ENCODE measurements at regions not wholly inside any gene's neighbourhood (a gene's known extent, or its start where the extent isn't known, plus 50 kb on each side); places are given as distances from the start of the nearest gene placed in this dataset.

- no peaks in the 10 kb centered on the region for H3K27me3 ChIP-seq (ENCODE audit: low read depth, low read length)
- H3K9me3 ChIP-seq (ENCODE audit: insufficient read depth, low read length): no peaks in the 10 kb centered on the region
- no peaks in the 10 kb centered on the region for H3K36me3 ChIP-seq (replicated peaks; ENCODE audit: low read depth, low read length)
- no peak overlapping the region for H3K9ac ChIP-seq (ENCODE audit: low read length)
- no peak overlapping the region for H3K4me3 ChIP-seq (ENCODE audit: low read length)
- H3K4me1 ChIP-seq (ENCODE audit: low read length): no peaks in the 10 kb centered on the region
- TF ChIP-seq EZH2phosphoT487 (IDR thresholded peaks at IDR 0.05; ENCODE audit: low read depth): no peak
- no peak for TF ChIP-seq CTCF (IDR thresholded peaks at IDR 0.05; ENCODE audit: low read depth, low read length)
- H3K79me2 ChIP-seq (ENCODE audit: low read length): no peaks in the 10 kb centered on the region
- H3K27ac ChIP-seq (ENCODE audit: low read length): no peak overlapping the region
- no peak overlapping the region for H3K4me2 ChIP-seq (ENCODE audit: low read length)
- H2AFZ ChIP-seq (ENCODE audit: low read depth, low read length): no peak overlapping the region
- H4K20me1 ChIP-seq (ENCODE audit: insufficient read depth, low read length): no peaks in the 10 kb centered on the region
These were observed 268.0 kb downstream of the ZSWIM6 start for GRCh38 chr5:61600123-61600444.

GRCh38 chr5:61600945-61601511 lies 269.0 kb downstream of the ZSWIM6 start:
- H3K9me3 ChIP-seq (ENCODE audit: insufficient read depth, low read length): no peaks in the 10 kb centered on the region
- H3K27me3 ChIP-seq (ENCODE audit: low read depth, low read length): no peaks in the 10 kb centered on the region
- H3K79me2 ChIP-seq (ENCODE audit: low read length): no peaks in the 10 kb centered on the region
- TF ChIP-seq CTCF (IDR thresholded peaks at IDR 0.05; ENCODE audit: low read depth, low read length) (no peak), EZH2phosphoT487 (IDR thresholded peaks at IDR 0.05; ENCODE audit: low read depth) (no peak)
- H3K4me1 ChIP-seq (ENCODE audit: low read length): no peaks in the 10 kb centered on the region
- H3K27ac ChIP-seq (ENCODE audit: low read length): no peak overlapping the region
- no peak overlapping the region for H2AFZ ChIP-seq (ENCODE audit: low read depth, low read length)
- no peak overlapping the region for H3K4me2 ChIP-seq (ENCODE audit: low read length)
- no peak overlapping the region for H3K9ac ChIP-seq (ENCODE audit: low read length)
- H4K20me1 ChIP-seq (ENCODE audit: insufficient read depth, low read length): no peaks in the 10 kb centered on the region
- no peak overlapping the region for H3K4me3 ChIP-seq (ENCODE audit: low read length)
- no peaks in the 10 kb centered on the region for H3K36me3 ChIP-seq (replicated peaks; ENCODE audit: low read depth, low read length)

- Histone ChIP-seq H3K4me1 (ENCODE audit: low read length) (no peaks in the 10 kb centered on the region), H3K79me2 (ENCODE audit: low read length) (no peaks in the 10 kb centered on the region), H3K4me3 (ENCODE audit: low read length) (no peak overlapping the region), H2AFZ (ENCODE audit: low read depth, low read length) (no peak overlapping the region), H3K36me3 (replicated peaks; ENCODE audit: low read depth, low read length) (no peaks in the 10 kb centered on the region), H3K9ac (ENCODE audit: low read length) (no peak overlapping the region), H3K27ac (ENCODE audit: low read length) (no peak overlapping the region), H3K4me2 (ENCODE audit: low read length) (no peak overlapping the region), H3K27me3 (ENCODE audit: low read depth, low read length) (no peaks in the 10 kb centered on the region), H4K20me1 (ENCODE audit: insufficient read depth, low read length) (no peaks in the 10 kb centered on the region), H3K9me3 (ENCODE audit: insufficient read depth, low read length) (no peaks in the 10 kb centered on the region)
- no peak for TF ChIP-seq CTCF (IDR thresholded peaks at IDR 0.05; ENCODE audit: low read depth, low read length)
- no peak for TF ChIP-seq EZH2phosphoT487 (IDR thresholded peaks at IDR 0.05; ENCODE audit: low read depth)
These were observed 271.3 kb downstream of the ZSWIM6 start for GRCh38 chr5:61603211-61603908.

- Histone ChIP-seq H3K4me2 (ENCODE audit: low read length) (no peak overlapping the region), H3K36me3 (replicated peaks; ENCODE audit: low read depth, low read length) (no peaks in the 10 kb centered on the region), H4K20me1 (ENCODE audit: insufficient read depth, low read length) (no peaks in the 10 kb centered on the region), H2AFZ (ENCODE audit: low read depth, low read length) (no peak overlapping the region), H3K4me3 (ENCODE audit: low read length) (no peak overlapping the region), H3K27ac (ENCODE audit: low read length) (no peak overlapping the region), H3K9me3 (ENCODE audit: insufficient read depth, low read length) (no peaks in the 10 kb centered on the region), H3K27me3 (ENCODE audit: low read depth, low read length) (0 out of 2 replicates have a peak, but pooled peaks cover under 1% of the 10 kb centered on the region), H3K79me2 (ENCODE audit: low read length) (no peaks in the 10 kb centered on the region), H3K9ac (ENCODE audit: low read length) (no peak overlapping the region), H3K4me1 (ENCODE audit: low read length) (no peaks in the 10 kb centered on the region)
- TF ChIP-seq CTCF (IDR thresholded peaks at IDR 0.05; ENCODE audit: low read depth, low read length): no peak
- TF ChIP-seq EZH2phosphoT487 (IDR thresholded peaks at IDR 0.05; ENCODE audit: low read depth): no peak
These were observed 272.3 kb downstream of the ZSWIM6 start for GRCh38 chr5:61604076-61605025.

Measured in OCI-LY3 (cell line).